OCI-LY1 (cell line): ENCODE measurements at regions not wholly inside any gene's neighbourhood (a gene's known extent, or its start where the extent isn't known, plus 50 kb on each side); places are given as distances from the start of the nearest gene placed in this dataset.

Experiments used
- EZH2 ChIP-seq: fragments of 200-600 bp; sonication (generic), shearing (Covaris generic); IDR thresholded peaks from 2 replicates; pipeline ENCODE4 v1.8.0; 2017; ENCODE audit warnings: borderline replicate concordance, mixed run types, mild to moderate bottlenecking, antibody characterized with exemption, low read length, moderate library complexity, mixed read lengths
- TF ChIP-seq, protein P1 (sequence below): fragments of 200-600 bp; sonication (generic), shearing (Covaris generic); IDR thresholded peaks from 2 replicates; pipeline ENCODE4 v1.5.1; 2017; ENCODE audit warnings: mild to moderate bottlenecking, antibody characterized with exemption, low read length, moderate library complexity, mixed read lengths

GRCh38 chr11:70742553-70743291, 344.4 kb downstream of the CTTN start:
- TF ChIP-seq, protein P1, sequence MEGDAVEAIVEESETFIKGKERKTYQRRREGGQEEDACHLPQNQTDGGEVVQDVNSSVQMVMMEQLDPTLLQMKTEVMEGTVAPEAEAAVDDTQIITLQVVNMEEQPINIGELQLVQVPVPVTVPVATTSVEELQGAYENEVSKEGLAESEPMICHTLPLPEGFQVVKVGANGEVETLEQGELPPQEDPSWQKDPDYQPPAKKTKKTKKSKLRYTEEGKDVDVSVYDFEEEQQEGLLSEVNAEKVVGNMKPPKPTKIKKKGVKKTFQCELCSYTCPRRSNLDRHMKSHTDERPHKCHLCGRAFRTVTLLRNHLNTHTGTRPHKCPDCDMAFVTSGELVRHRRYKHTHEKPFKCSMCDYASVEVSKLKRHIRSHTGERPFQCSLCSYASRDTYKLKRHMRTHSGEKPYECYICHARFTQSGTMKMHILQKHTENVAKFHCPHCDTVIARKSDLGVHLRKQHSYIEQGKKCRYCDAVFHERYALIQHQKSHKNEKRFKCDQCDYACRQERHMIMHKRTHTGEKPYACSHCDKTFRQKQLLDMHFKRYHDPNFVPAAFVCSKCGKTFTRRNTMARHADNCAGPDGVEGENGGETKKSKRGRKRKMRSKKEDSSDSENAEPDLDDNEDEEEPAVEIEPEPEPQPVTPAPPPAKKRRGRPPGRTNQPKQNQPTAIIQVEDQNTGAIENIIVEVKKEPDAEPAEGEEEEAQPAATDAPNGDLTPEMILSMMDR, result no peak
- TF ChIP-seq EZH2, result no peak
